NCI-H2196 treated with DMSO at 0.1 percent for 48 hours (cell line): ENCODE measurements at regions not wholly inside any gene's neighbourhood (a gene's known extent, or its start where the extent isn't known, plus 50 kb on each side); places are given as distances from the start of the nearest gene placed in this dataset.

Experiments used
- DNase-seq: peaks from one replicate; lab custom pipeline; 2025; ENCODE audit not compliant: unreplicated experiment; lab: John Stamatoyannopoulos, UW

GRCh38 chr19:30648866-30649862 lies 277.0 kb downstream of the ZNF536 start:
- no peak for DNase-seq

GRCh38 chr19:30647891-30648720 lies 275.9 kb downstream of the ZNF536 start:
- no peak for DNase-seq

GRCh38 chr19:30646806-30647205 lies 274.6 kb downstream of the ZNF536 start:
- DNase-seq, result no peak

GRCh38 chr19:30645946-30646577 lies 273.9 kb downstream of the ZNF536 start:
- DNase-seq, result no peak

- DNase-seq, result no peak
Observed at GRCh38 chr19:30640252-30640965, 268.2 kb downstream of the ZNF536 start.

- no peak for DNase-seq
Observed at GRCh38 chr19:30638889-30639288, 266.7 kb downstream of the ZNF536 start.

GRCh38 chr19:30637926-30638325 lies 265.7 kb downstream of the ZNF536 start:
- DNase-seq, result no peak

- DNase-seq, result no peak
Observed at GRCh38 chr19:30634996-30635975, 263.1 kb downstream of the ZNF536 start.

GRCh38 chr19:30634131-30634830 lies 262.1 kb downstream of the ZNF536 start:
- DNase-seq, result no peak

- DNase-seq, result no peak
Observed at GRCh38 chr19:30631033-30631370, 258.8 kb downstream of the ZNF536 start.

GRCh38 chr19:30630289-30631032 lies 258.3 kb downstream of the ZNF536 start:
- no peak for DNase-seq

- no peak for DNase-seq
Observed at GRCh38 chr19:30629086-30629485, 256.9 kb downstream of the ZNF536 start.

GRCh38 chr19:30626626-30626966 lies 254.4 kb downstream of the ZNF536 start:
- no peak for DNase-seq

- DNase-seq, result no peak
Observed at GRCh38 chr19:30625947-30626625, 253.9 kb downstream of the ZNF536 start.

GRCh38 chr19:30622276-30622675 lies 250.1 kb downstream of the ZNF536 start:
- DNase-seq, result no peak

GRCh38 chr19:30621326-30621920 lies 249.2 kb downstream of the ZNF536 start:
- no peak for DNase-seq

- no peak for DNase-seq
Observed at GRCh38 chr19:30620354-30620753, 248.2 kb downstream of the ZNF536 start.
